ENCODE measurements at regions not wholly inside any gene's neighbourhood (a gene's known extent, or its start where the extent isn't known, plus 50 kb on each side); places are given as distances from the start of the nearest gene placed in this dataset.

GRCh38 chr5:171700318-171700912 is 85.2 kb upstream of the SMIM23 start (continued):
- TF ChIP-seq, protein P1, sequence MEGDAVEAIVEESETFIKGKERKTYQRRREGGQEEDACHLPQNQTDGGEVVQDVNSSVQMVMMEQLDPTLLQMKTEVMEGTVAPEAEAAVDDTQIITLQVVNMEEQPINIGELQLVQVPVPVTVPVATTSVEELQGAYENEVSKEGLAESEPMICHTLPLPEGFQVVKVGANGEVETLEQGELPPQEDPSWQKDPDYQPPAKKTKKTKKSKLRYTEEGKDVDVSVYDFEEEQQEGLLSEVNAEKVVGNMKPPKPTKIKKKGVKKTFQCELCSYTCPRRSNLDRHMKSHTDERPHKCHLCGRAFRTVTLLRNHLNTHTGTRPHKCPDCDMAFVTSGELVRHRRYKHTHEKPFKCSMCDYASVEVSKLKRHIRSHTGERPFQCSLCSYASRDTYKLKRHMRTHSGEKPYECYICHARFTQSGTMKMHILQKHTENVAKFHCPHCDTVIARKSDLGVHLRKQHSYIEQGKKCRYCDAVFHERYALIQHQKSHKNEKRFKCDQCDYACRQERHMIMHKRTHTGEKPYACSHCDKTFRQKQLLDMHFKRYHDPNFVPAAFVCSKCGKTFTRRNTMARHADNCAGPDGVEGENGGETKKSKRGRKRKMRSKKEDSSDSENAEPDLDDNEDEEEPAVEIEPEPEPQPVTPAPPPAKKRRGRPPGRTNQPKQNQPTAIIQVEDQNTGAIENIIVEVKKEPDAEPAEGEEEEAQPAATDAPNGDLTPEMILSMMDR (IDR thresholded peaks at IDR 0.05; ENCODE audit: poor library complexity, severe bottlenecking) = no peak
- TF ChIP-seq MXI1 (conservative IDR thresholded peaks at IDR 0.05; ENCODE audit: poor library complexity, severe bottlenecking) (no peak), POLR2AphosphoS5 (IDR thresholded peaks at IDR 0.05) (no peak)

- no peaks in the 10 kb centered on the region for H4K20me1 ChIP-seq (ENCODE audit: insufficient read depth)
- no peak overlapping the region for H3K9ac ChIP-seq (ENCODE audit: low read length)
- H3K27ac ChIP-seq (ENCODE audit: low read length) = no peak overlapping the region
- H3F3A ChIP-seq (ENCODE audit: insufficient read depth, low read length, poor library complexity, severe bottlenecking) = no peaks in the 10 kb centered on the region
- no peaks in the 10 kb centered on the region for H3K9me2 ChIP-seq (ENCODE audit: insufficient read depth, low read length)
- no peaks in the 10 kb centered on the region for H3K9me3 ChIP-seq (ENCODE audit: low read length)
- no peaks in the 10 kb centered on the region for H3K36me3 ChIP-seq (ENCODE audit: insufficient read depth, low read length)
- H3K27me3 ChIP-seq (ENCODE audit: insufficient read depth, low read depth, low read length) = no peaks in the 10 kb centered on the region
- no peak overlapping the region for H2AFZ ChIP-seq (ENCODE audit: low read depth, low read length)
- TF ChIP-seq POLR2AphosphoS5 (IDR thresholded peaks at IDR 0.05) (no peak), SMC3 (conservative IDR thresholded peaks at IDR 0.05; ENCODE audit: poor library complexity) (no peak), EP300 (conservative IDR thresholded peaks at IDR 0.05; ENCODE audit: poor library complexity, severe bottlenecking) (no peak), TAF1 (IDR thresholded peaks at IDR 0.05; ENCODE audit: low read depth) (no peak), EZH2 (IDR thresholded peaks at IDR 0.05; ENCODE audit: borderline replicate concordance, insufficient read depth, low read length, poor library complexity, severe bottlenecking) (no peak), MXI1 (conservative IDR thresholded peaks at IDR 0.05; ENCODE audit: poor library complexity, severe bottlenecking) (no peak), RAD21 (conservative IDR thresholded peaks at IDR 0.05) (no peak)
- TF ChIP-seq, protein P1 (IDR thresholded peaks at IDR 0.05; ENCODE audit: poor library complexity, severe bottlenecking) = no peak
- TF ChIP-seq, protein P2, sequence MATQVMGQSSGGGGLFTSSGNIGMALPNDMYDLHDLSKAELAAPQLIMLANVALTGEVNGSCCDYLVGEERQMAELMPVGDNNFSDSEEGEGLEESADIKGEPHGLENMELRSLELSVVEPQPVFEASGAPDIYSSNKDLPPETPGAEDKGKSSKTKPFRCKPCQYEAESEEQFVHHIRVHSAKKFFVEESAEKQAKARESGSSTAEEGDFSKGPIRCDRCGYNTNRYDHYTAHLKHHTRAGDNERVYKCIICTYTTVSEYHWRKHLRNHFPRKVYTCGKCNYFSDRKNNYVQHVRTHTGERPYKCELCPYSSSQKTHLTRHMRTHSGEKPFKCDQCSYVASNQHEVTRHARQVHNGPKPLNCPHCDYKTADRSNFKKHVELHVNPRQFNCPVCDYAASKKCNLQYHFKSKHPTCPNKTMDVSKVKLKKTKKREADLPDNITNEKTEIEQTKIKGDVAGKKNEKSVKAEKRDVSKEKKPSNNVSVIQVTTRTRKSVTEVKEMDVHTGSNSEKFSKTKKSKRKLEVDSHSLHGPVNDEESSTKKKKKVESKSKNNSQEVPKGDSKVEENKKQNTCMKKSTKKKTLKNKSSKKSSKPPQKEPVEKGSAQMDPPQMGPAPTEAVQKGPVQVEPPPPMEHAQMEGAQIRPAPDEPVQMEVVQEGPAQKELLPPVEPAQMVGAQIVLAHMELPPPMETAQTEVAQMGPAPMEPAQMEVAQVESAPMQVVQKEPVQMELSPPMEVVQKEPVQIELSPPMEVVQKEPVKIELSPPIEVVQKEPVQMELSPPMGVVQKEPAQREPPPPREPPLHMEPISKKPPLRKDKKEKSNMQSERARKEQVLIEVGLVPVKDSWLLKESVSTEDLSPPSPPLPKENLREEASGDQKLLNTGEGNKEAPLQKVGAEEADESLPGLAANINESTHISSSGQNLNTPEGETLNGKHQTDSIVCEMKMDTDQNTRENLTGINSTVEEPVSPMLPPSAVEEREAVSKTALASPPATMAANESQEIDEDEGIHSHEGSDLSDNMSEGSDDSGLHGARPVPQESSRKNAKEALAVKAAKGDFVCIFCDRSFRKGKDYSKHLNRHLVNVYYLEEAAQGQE (IDR thresholded peaks at IDR 0.05; ENCODE audit: borderline replicate concordance) = no peak
- no peaks in the 10 kb centered on the region for H3K79me2 ChIP-seq (replicated peaks; ENCODE audit: insufficient read depth, low read length)
- H3K4me2 ChIP-seq (ENCODE audit: low read length) = no peak overlapping the region
- H3K4me3 ChIP-seq (ENCODE audit: low read length) = no peak overlapping the region
Observed at GRCh38 chr5:171701100-171701541, 84.5 kb upstream of the SMIM23 start.

Data from neural cell (in vitro differentiated cells).